CD14-positive monocyte (primary cell): ENCODE measurements at regions not wholly inside any gene's neighbourhood (a gene's known extent, or its start where the extent isn't known, plus 50 kb on each side); places are given as distances from the start of the nearest gene placed in this dataset.

Experiments
- DNase-seq, 3 donors: peaks; one replicate each; pipeline ENCODE4 v3.0.0-alpha.2; 2011 to 2022
- H2AFZ ChIP-seq: 2 replicates; pipeline ENCODE4 v1.6.0; 2012; ENCODE audit warnings: mild to moderate bottlenecking, low read depth, low read length, inconsistent platforms; ENCODE audit not compliant: insufficient read depth, poor library complexity, severe bottlenecking
- H3K27ac ChIP-seq, 2 donors: 1 replicate in 1 of 2; 2 replicates in 1 of 2; pipeline ENCODE4 v1.5.1; 2012 to 2013; ENCODE audit warnings: low read length in 2 of 2, control low read depth in 1 of 2, inconsistent platforms in 1 of 2, low read depth in 1 of 2, mild to moderate bottlenecking in 1 of 2
- H3K27me3 ChIP-seq, 2 donors: one replicate each; pipeline versions ENCODE4 v1.6.0 to v1.6.1; 2011 to 2013; ENCODE audit warnings: low read length in 2 of 2; ENCODE audit not compliant: control insufficient read depth in 2 of 2, insufficient read depth in 2 of 2
- H3K36me3 ChIP-seq, 2 donors: replicated peaks in 1 of 2; 1 replicate in 1 of 2; 2 replicates in 1 of 2; pipeline versions ENCODE4 v1.5.1 to v1.6.1; 2012 to 2013; ENCODE audit warnings: low read length in 2 of 2, control low read depth in 1 of 2, inconsistent platforms in 1 of 2, mild to moderate bottlenecking in 1 of 2; ENCODE audit not compliant: insufficient read depth in 2 of 2, control insufficient read depth in 1 of 2
- H3K4me1 ChIP-seq, 2 donors: 1 replicate in 1 of 2; 2 replicates in 1 of 2; pipeline versions ENCODE4 v1.5.1 to v1.6.1; 2012 to 2013; ENCODE audit warnings: low read length in 2 of 2, control low read depth in 1 of 2, inconsistent platforms in 1 of 2, mild to moderate bottlenecking in 1 of 2, moderate library complexity in 1 of 2; ENCODE audit not compliant: insufficient read depth in 2 of 2, control insufficient read depth in 1 of 2
- H3K4me2 ChIP-seq: replicated peaks from 2 replicates; pipeline ENCODE3; 2012; ENCODE audit warnings: low read length, moderate library complexity, mild to moderate bottlenecking; ENCODE audit not compliant: poor library complexity, severe bottlenecking; ENCODE audit errors: extremely low read depth
- H3K4me3 ChIP-seq, 3 experiments: fragments of 200-600 bp in 1 of 3; sonication (generic) in 1 of 3; replicated peaks in 1 of 3; 1 replicate in 2 of 3; 2 replicates in 1 of 3; pipeline ENCODE4 v1.5.1; 2011 to 2013; ENCODE audit warnings: low read length in 3 of 3, mild to moderate bottlenecking in 3 of 3, control low read depth in 2 of 3, low read depth in 2 of 3, inconsistent platforms in 1 of 3, moderate library complexity in 1 of 3
- H3K79me2 ChIP-seq: 2 replicates; pipeline ENCODE4 v1.6.0; 2012; ENCODE audit warnings: mild to moderate bottlenecking, control low read depth, inconsistent platforms, low read length, moderate library complexity; ENCODE audit not compliant: insufficient read depth
- H3K9ac ChIP-seq: 2 replicates; pipeline ENCODE4 v1.6.0; 2017; ENCODE audit warnings: low read length, mild to moderate bottlenecking; ENCODE audit not compliant: insufficient read depth, poor library complexity, severe bottlenecking
- H3K9me3 ChIP-seq, 2 donors: replicated peaks in 1 of 2; 1 replicate in 1 of 2; 2 replicates in 1 of 2; pipeline versions ENCODE4 v1.5.1 to v1.6.1; 2012 to 2013; ENCODE audit warnings: low read length in 2 of 2, control low read depth in 1 of 2; ENCODE audit not compliant: control insufficient read depth in 1 of 2, insufficient read depth in 1 of 2
- H4K20me1 ChIP-seq: 2 replicates; pipeline ENCODE4 v1.6.0; 2012; ENCODE audit warnings: mild to moderate bottlenecking, low read length, control low read depth, moderate library complexity; ENCODE audit not compliant: insufficient read depth
- H3K27ac Mint-ChIP-seq, 7 donors: one replicate each; pipeline ENCODE4 v1.8.0; 2020; ENCODE audit warnings: mild to moderate bottlenecking in 7 of 7, mixed read lengths in 7 of 7, moderate library complexity in 6 of 7, inconsistent platforms in 2 of 7
- H3K27me3 Mint-ChIP-seq, 3 donors: one replicate each; pipeline ENCODE4 v1.8.0; 2021 to 2022; ENCODE audit warnings: low read depth in 3 of 3, mild to moderate bottlenecking in 3 of 3, mixed read lengths in 3 of 3, moderate library complexity in 3 of 3, inconsistent platforms in 1 of 3
- H3K36me3 Mint-ChIP-seq, 2 donors: one replicate each; pipeline ENCODE4 v1.8.0; 2020; ENCODE audit warnings: mixed read lengths in 2 of 2, inconsistent platforms in 1 of 2, mild to moderate bottlenecking in 1 of 2
- H3K4me1 Mint-ChIP-seq: one replicate; pipeline ENCODE4 v1.8.0; 2020; ENCODE audit warnings: mild to moderate bottlenecking, mixed read lengths
- H3K4me3 Mint-ChIP-seq, 2 donors: one replicate each; pipeline ENCODE4 v1.8.0; 2020; ENCODE audit warnings: mild to moderate bottlenecking in 2 of 2, mixed read lengths in 2 of 2, moderate library complexity in 1 of 2
- H3K9me3 Mint-ChIP-seq, 7 donors: one replicate each; pipeline ENCODE4 v1.8.0; 2020 to 2022; ENCODE audit warnings: mixed read lengths in 7 of 7, mild to moderate bottlenecking in 6 of 7, moderate library complexity in 6 of 7, inconsistent platforms in 2 of 7
- WGBS: methylation state at CpG from one replicate; pipeline ENCODE4 v1.1.5; 2013; ENCODE audit warnings: missing lambda C conversion rate; ENCODE audit not compliant: insufficient coverage; 5-methylcytosine and 5-hydroxymethylcytosine counted together
- intact Hi-C, 2 donors: fragments of 100-400 bp; cut with micrococcal nuclease; formaldehyde crosslinking; loops; one replicate each; pipeline versions ENCODE4 v1.15.0 to v1.15.1; 2023
- TF ChIP-seq, protein P1 (sequence below): fragments of 200-600 bp; IDR thresholded peaks from one replicate; pipeline ENCODE4 v1.8.0; 2022; ENCODE audit warnings: antibody characterized with exemption, mild to moderate bottlenecking

DNA sequence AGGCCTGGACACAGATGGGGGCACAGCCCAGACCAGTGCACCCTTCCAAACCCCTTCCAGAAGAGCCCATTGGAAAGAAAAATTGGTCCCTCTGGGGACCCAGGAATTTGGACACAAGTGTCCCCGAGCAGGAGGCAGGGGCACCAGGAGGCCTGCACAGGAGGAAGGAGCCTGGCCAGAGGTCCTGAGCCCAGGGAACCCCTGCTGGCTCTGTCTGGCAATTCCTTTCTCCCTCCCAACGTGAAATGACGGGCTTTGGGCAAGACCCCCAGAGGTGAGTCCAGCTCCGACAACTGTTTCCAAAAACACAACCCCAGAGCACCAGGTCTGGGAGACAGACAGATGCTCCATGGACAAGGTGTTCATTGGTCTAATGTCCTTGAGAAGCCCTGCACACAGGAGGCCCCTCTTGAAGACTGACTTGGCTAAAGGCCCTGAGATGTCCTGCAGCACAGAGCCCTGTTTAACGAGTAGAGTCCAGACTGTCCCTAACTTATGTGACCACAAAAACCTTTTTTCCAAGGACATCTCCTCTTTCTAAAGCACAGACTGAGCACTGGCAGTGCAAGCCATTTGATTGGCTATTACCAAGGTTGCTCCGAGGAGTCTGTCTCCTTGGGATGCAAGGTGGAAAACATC lies 150.7 kb downstream of the OAT start:
- Histone ChIP-seq H2AFZ (no peak overlapping the region), H3K27ac (no peak overlapping the region), H3K4me3 (no peak overlapping the region), H3K9ac (no peak overlapping the region), H3K27me3 (no peaks in the 10 kb centered on the region), H3K79me2 (no peaks in the 10 kb centered on the region), H3K4me1 (peaks cover 16 to 28% of the 10 kb centered on the region in 2 donors), H3K9me3 (peaks cover 14 to 17% of the 10 kb centered on the region in 2 donors), H3K4me2 (no peak overlapping the region), H4K20me1 (no peaks in the 10 kb centered on the region), H3K36me3 (peaks cover 0 to 2% of the 10 kb centered on the region in 2 donors)
- whole genome bisulfite sequencing = 100% methylated on average over 4 of the region's 6 CpGs
- Mint-ChIP-seq H3K9me3 (peaks cover 16 to 22% (median 18%) of the 10 kb centered on the region in 7 donors), H3K27me3 (peaks cover 7 to 13% (median 7%) of the 10 kb centered on the region in 3 donors), H3K4me1 (peaks cover 36% of the 10 kb centered on the region), H3K4me3 (no peak overlapping the region), H3K36me3 (peaks cover 13 to 21% of the 10 kb centered on the region in 2 donors), H3K27ac (peak overlapping the region in 1 of 7 donors; percentile 27)
- no peak for DNase-seq
- TF ChIP-seq, protein P1, sequence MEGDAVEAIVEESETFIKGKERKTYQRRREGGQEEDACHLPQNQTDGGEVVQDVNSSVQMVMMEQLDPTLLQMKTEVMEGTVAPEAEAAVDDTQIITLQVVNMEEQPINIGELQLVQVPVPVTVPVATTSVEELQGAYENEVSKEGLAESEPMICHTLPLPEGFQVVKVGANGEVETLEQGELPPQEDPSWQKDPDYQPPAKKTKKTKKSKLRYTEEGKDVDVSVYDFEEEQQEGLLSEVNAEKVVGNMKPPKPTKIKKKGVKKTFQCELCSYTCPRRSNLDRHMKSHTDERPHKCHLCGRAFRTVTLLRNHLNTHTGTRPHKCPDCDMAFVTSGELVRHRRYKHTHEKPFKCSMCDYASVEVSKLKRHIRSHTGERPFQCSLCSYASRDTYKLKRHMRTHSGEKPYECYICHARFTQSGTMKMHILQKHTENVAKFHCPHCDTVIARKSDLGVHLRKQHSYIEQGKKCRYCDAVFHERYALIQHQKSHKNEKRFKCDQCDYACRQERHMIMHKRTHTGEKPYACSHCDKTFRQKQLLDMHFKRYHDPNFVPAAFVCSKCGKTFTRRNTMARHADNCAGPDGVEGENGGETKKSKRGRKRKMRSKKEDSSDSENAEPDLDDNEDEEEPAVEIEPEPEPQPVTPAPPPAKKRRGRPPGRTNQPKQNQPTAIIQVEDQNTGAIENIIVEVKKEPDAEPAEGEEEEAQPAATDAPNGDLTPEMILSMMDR = no peak
- intact Hi-C loops = loop anchor here in 1 of 2 donors (10.0 kb wide), 1 partner anchor 173 kb away; the partner anchor contains the start of gene CHST15

DNA sequence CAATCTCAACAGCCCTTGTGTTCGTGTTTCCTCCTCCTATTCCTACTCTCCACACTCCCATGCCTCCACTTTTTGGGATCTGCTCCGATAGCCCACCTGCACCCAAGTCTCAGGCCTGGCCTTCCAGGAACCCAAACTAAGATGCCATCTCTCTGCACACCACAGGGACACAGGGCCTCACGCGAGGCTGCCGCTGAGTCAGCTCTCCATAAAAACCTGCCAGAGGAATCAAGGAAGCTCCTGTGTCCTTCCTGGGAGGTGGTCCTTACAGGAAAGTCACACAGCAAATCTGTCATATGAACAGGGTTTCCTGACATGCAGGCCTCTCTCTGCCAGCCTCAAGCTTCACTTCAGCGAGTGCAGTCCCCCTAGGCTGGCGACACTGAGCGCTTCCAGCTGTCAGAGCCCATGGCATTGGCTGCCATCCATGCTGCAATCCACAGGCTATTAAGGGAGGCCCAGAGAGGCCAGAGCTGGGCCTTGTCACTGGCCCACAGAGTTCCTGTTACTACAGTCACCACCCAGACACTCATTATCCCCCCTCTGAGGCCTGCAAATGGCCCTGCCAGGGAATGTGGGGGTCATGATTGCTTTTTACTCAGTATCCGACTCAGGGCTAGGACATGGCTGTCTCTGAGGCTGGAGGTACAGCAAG lies 151.4 kb downstream of the OAT start:
- H4K20me1 ChIP-seq = no peaks in the 10 kb centered on the region
- WGBS = 89% methylated on average over 8 of the region's 9 CpGs
- no peak overlapping the region for H3K27ac ChIP-seq
- H3K9me3 Mint-ChIP-seq = peaks cover 9 to 16% (median 11%) of the 10 kb centered on the region in 7 donors
- H2AFZ ChIP-seq = no peak overlapping the region
- H3K4me2 ChIP-seq = no peak overlapping the region
- no peaks in the 10 kb centered on the region for H3K27me3 ChIP-seq
- H3K36me3 Mint-ChIP-seq = peaks cover 11 to 14% of the 10 kb centered on the region in 2 donors
- peaks cover 7 to 11% of the 10 kb centered on the region in 2 donors for H3K9me3 ChIP-seq
- H3K27me3 Mint-ChIP-seq = peaks cover 7 to 13% (median 7%) of the 10 kb centered on the region in 3 donors
- no peak for DNase-seq
- TF ChIP-seq, protein P1 = no peak
- no peak overlapping the region for H3K4me3 Mint-ChIP-seq
- intact Hi-C loops = loop anchor here in 1 of 2 donors (10.0 kb wide), 1 partner anchor 173 kb away; the partner anchor contains the start of gene CHST15
- no peak overlapping the region for H3K9ac ChIP-seq
- no peaks in the 10 kb centered on the region for H3K36me3 ChIP-seq
- H3K4me1 ChIP-seq = peaks cover 20 to 34% of the 10 kb centered on the region in 2 donors
- no peak overlapping the region for H3K4me3 ChIP-seq
- H3K79me2 ChIP-seq = no peaks in the 10 kb centered on the region
- H3K27ac Mint-ChIP-seq = peak overlapping the region in 5 of 7 donors; percentile 54 to 66 (median 62)
- peaks cover 42% of the 10 kb centered on the region for H3K4me1 Mint-ChIP-seq
